ENCODE measurements at regions not wholly inside any gene's neighbourhood (a gene's known extent, or its start where the extent isn't known, plus 50 kb on each side); places are given as distances from the start of the nearest gene placed in this dataset.
"Not testable (repeated sequence)": the region's sequence is repeated elsewhere in the genome, so short reads cannot be mapped to it uniquely, and the experiment has no call there.

GRCh38 chr5:99553211-99553810 is 624.5 kb upstream of the CHD1 start:
- intact Hi-C loops (cut with micrococcal nuclease; ENCODE audit: unreplicated experiment) = no loop called here
- Mint-ChIP-seq H3K36me3 (ENCODE audit: insufficient read depth, unreplicated experiment) (no peaks in the 10 kb centered on the region), H3K27me3 (ENCODE audit: unreplicated experiment) (no peaks in the 10 kb centered on the region), H3K4me3 (ENCODE audit: low read depth, unreplicated experiment) (no peak overlapping the region), H3K27ac (ENCODE audit: unreplicated experiment) (no peak overlapping the region), H3K4me1 (ENCODE audit: low read depth, unreplicated experiment) (no peaks in the 10 kb centered on the region), H3K9me3 (ENCODE audit: low read depth, unreplicated experiment) (no peaks in the 10 kb centered on the region)
- CTCF ChIA-PET = no interaction called here
- TF ChIP-seq CTCF (IDR thresholded peaks at IDR 0.05; ENCODE audit: unreplicated experiment) = no peak
- DNase-seq = no peak
- no TSS peak for BruUV-seq (replicated peaks)

- H3K36me3 Mint-ChIP-seq (ENCODE audit: insufficient read depth, unreplicated experiment) = no peaks in the 10 kb centered on the region
- no TSS peak for BruUV-seq (replicated peaks)
- H3K27me3 Mint-ChIP-seq (ENCODE audit: unreplicated experiment) = no peaks in the 10 kb centered on the region
- peaks cover 4% of the 10 kb centered on the region for H3K9me3 Mint-ChIP-seq (ENCODE audit: low read depth, unreplicated experiment)
- no peak for DNase-seq
- no peak overlapping the region for H3K4me3 Mint-ChIP-seq (ENCODE audit: low read depth, unreplicated experiment)
- TF ChIP-seq CTCF (IDR thresholded peaks at IDR 0.05; ENCODE audit: unreplicated experiment) = no peak
- intact Hi-C loops (cut with micrococcal nuclease; ENCODE audit: unreplicated experiment) = no loop called here
- H3K27ac Mint-ChIP-seq (ENCODE audit: unreplicated experiment) = no peak overlapping the region
- H3K4me1 Mint-ChIP-seq (ENCODE audit: low read depth, unreplicated experiment) = no peaks in the 10 kb centered on the region
- CTCF ChIA-PET = no interaction called here
Measured at GRCh38 chr5:99544356-99544755, 615.5 kb upstream of the CHD1 start.

- TF ChIP-seq CTCF (IDR thresholded peaks at IDR 0.05; ENCODE audit: unreplicated experiment) = no peak
- BruUV-seq (replicated peaks) = no TSS peak
- intact Hi-C loops (cut with micrococcal nuclease; ENCODE audit: unreplicated experiment) = no loop called here
- Mint-ChIP-seq H3K4me3 (ENCODE audit: low read depth, unreplicated experiment) (no peak overlapping the region), H3K36me3 (ENCODE audit: insufficient read depth, unreplicated experiment) (no peaks in the 10 kb centered on the region), H3K4me1 (ENCODE audit: low read depth, unreplicated experiment) (no peaks in the 10 kb centered on the region), H3K27ac (ENCODE audit: unreplicated experiment) (no peak overlapping the region), H3K9me3 (ENCODE audit: low read depth, unreplicated experiment) (peaks cover 4% of the 10 kb centered on the region), H3K27me3 (ENCODE audit: unreplicated experiment) (no peaks in the 10 kb centered on the region)
- DNase-seq = no peak
- CTCF ChIA-PET = interaction anchor here (0.6 kb wide), 1 partner anchor 301 kb away, joined by 3 read pairs; no protein-coding TSS in a partner anchor
Measured at GRCh38 chr5:99543841-99544240, 615.0 kb upstream of the CHD1 start.

GRCh38 chr5:99534241-99534640 is 605.4 kb upstream of the CHD1 start:
- BruUV-seq (replicated peaks); H3K27ac Mint-ChIP-seq (ENCODE audit: unreplicated experiment); H3K9me3 Mint-ChIP-seq (ENCODE audit: low read depth, unreplicated experiment); H3K4me3 Mint-ChIP-seq (ENCODE audit: low read depth, unreplicated experiment); DNase-seq; intact Hi-C loops (cut with micrococcal nuclease; ENCODE audit: unreplicated experiment); H3K36me3 Mint-ChIP-seq (ENCODE audit: insufficient read depth, unreplicated experiment); CTCF ChIA-PET; H3K27me3 Mint-ChIP-seq (ENCODE audit: unreplicated experiment); H3K4me1 Mint-ChIP-seq (ENCODE audit: low read depth, unreplicated experiment): not testable (repeated sequence)

GRCh38 chr5:99521666-99522065 is 592.9 kb upstream of the CHD1 start:
- H3K27ac Mint-ChIP-seq (ENCODE audit: unreplicated experiment); DNase-seq; H3K4me1 Mint-ChIP-seq (ENCODE audit: low read depth, unreplicated experiment); H3K36me3 Mint-ChIP-seq (ENCODE audit: insufficient read depth, unreplicated experiment); CTCF ChIA-PET; H3K27me3 Mint-ChIP-seq (ENCODE audit: unreplicated experiment); BruUV-seq (replicated peaks); intact Hi-C loops (cut with micrococcal nuclease; ENCODE audit: unreplicated experiment); H3K9me3 Mint-ChIP-seq (ENCODE audit: low read depth, unreplicated experiment); H3K4me3 Mint-ChIP-seq (ENCODE audit: low read depth, unreplicated experiment): not testable (repeated sequence)

GRCh38 chr5:99515864-99516490 is 587.2 kb upstream of the CHD1 start:
- CTCF ChIA-PET; BruUV-seq (replicated peaks); H3K4me3 Mint-ChIP-seq (ENCODE audit: low read depth, unreplicated experiment); H3K9me3 Mint-ChIP-seq (ENCODE audit: low read depth, unreplicated experiment); H3K27me3 Mint-ChIP-seq (ENCODE audit: unreplicated experiment); H3K36me3 Mint-ChIP-seq (ENCODE audit: insufficient read depth, unreplicated experiment); intact Hi-C loops (cut with micrococcal nuclease; ENCODE audit: unreplicated experiment); H3K4me1 Mint-ChIP-seq (ENCODE audit: low read depth, unreplicated experiment); H3K27ac Mint-ChIP-seq (ENCODE audit: unreplicated experiment); DNase-seq: not testable (repeated sequence)

GRCh38 chr5:99510237-99510866 is 581.5 kb upstream of the CHD1 start:
- H3K36me3 Mint-ChIP-seq (ENCODE audit: insufficient read depth, unreplicated experiment); DNase-seq; H3K4me1 Mint-ChIP-seq (ENCODE audit: low read depth, unreplicated experiment); H3K4me3 Mint-ChIP-seq (ENCODE audit: low read depth, unreplicated experiment); BruUV-seq (replicated peaks); H3K9me3 Mint-ChIP-seq (ENCODE audit: low read depth, unreplicated experiment); H3K27me3 Mint-ChIP-seq (ENCODE audit: unreplicated experiment); intact Hi-C loops (cut with micrococcal nuclease; ENCODE audit: unreplicated experiment); H3K27ac Mint-ChIP-seq (ENCODE audit: unreplicated experiment): not testable (repeated sequence)
- CTCF ChIA-PET = interaction anchor here (0.7 kb wide), 1 partner anchor 17 kb away, joined by 3 read pairs; no protein-coding TSS in a partner anchor
